ENCODE measurements at regions not wholly inside any gene's neighbourhood (a gene's known extent, or its start where the extent isn't known, plus 50 kb on each side); places are given as distances from the start of the nearest gene placed in this dataset.

DNA sequence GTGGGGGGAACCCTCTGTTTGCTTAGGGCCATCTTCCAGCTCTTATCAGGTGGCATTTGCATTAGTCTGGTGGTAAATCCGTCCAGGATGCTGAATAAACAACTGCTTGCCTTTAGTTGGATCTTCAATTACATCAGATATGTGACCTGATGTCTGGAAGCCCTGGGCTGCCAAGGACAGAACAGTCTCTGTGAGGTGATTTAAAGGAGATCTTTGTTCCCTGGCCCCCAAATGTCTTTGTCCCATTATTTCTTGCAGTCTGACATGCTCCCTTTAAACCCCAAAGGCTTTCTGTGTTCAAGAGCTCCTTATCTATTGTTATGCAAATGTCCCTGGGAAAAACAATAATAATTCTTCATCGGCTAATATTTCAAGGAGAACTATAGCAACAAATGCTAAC, 84.6 kb upstream of the SPTLC3 start:
- Mint-ChIP-seq H3K4me1 (peaks cover 20% of the 10 kb centered on the region), H3K27me3 (ENCODE audit: low read depth) (peaks cover 3% of the 10 kb centered on the region), H3K4me3 (no peak overlapping the region), H3K27ac (no peak overlapping the region), H3K36me3 (ENCODE audit: low read depth) (no peaks in the 10 kb centered on the region), H3K9me3 (peaks cover 2% of the 10 kb centered on the region)
- no peak for TF ChIP-seq CTCF (IDR thresholded peaks at IDR 0.05; ENCODE audit: unreplicated experiment in 3 of 3)

DNA sequence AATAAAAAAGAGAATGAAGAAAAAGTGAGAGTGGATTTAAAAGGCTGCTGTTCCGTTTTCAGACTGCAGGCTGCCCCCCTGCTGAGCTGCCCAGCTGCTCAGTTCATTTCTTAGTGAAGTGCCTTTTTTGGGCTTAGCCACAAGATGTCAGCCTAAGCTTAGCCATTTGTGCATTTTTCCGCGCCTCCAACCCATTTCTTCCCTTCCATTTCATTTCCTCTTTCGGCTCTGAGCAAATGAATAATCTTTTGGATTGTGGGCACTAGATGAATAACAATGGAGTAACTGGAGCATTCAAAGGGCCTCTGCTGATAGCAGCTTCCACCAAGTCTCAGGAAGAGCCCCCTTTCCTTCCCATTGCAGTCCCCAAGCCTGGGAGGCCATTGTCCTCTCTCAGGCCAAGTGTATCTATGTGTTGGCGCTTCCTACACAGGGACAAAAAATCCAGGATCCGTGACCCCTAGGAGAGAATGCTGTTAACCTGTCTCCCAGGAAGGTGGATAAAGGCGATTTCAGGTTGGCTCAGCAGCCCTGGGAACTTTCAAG, 83.5 kb upstream of the SPTLC3 start:
- Mint-ChIP-seq H3K27me3 (ENCODE audit: low read depth) (peaks cover 3% of the 10 kb centered on the region), H3K36me3 (ENCODE audit: low read depth) (no peaks in the 10 kb centered on the region), H3K9me3 (peaks cover 2% of the 10 kb centered on the region), H3K4me3 (peak overlapping the region in 2 of 3 experiments; percentile 1 to 8), H3K27ac (peak overlapping the region; percentile 38 to 72 (median 53)), H3K4me1 (peaks cover 20% of the 10 kb centered on the region)
- peak; percentile 95 to 98 (median 98) for TF ChIP-seq CTCF (IDR thresholded peaks at IDR 0.05; ENCODE audit: unreplicated experiment in 3 of 3)

- H3K4me3 Mint-ChIP-seq: no peak overlapping the region
- no peak for TF ChIP-seq CTCF (IDR thresholded peaks at IDR 0.05; ENCODE audit: unreplicated experiment in 3 of 3)
- H3K27ac Mint-ChIP-seq: peak overlapping the region; percentile 39 to 72 (median 50)
- H3K9me3 Mint-ChIP-seq: peaks cover 2% of the 10 kb centered on the region
- H3K27me3 Mint-ChIP-seq (ENCODE audit: low read depth): peaks cover 3% of the 10 kb centered on the region
- peaks cover 20% of the 10 kb centered on the region for H3K4me1 Mint-ChIP-seq
- H3K36me3 Mint-ChIP-seq (ENCODE audit: low read depth): no peaks in the 10 kb centered on the region
These were observed 82.6 kb upstream of the SPTLC3 start for GRCh38 chr20:12925863-12926793.

- H3K27me3 Mint-ChIP-seq (ENCODE audit: low read depth): peaks cover 3% of the 10 kb centered on the region
- H3K4me3 Mint-ChIP-seq: no peak overlapping the region
- H3K27ac Mint-ChIP-seq: no peak overlapping the region
- H3K36me3 Mint-ChIP-seq (ENCODE audit: low read depth): no peaks in the 10 kb centered on the region
- H3K9me3 Mint-ChIP-seq: peaks cover 2% of the 10 kb centered on the region
- peaks cover 20% of the 10 kb centered on the region for H3K4me1 Mint-ChIP-seq
- TF ChIP-seq CTCF (IDR thresholded peaks at IDR 0.05; ENCODE audit: unreplicated experiment in 3 of 3): no peak
These were observed 81.3 kb upstream of the SPTLC3 start for GRCh38 chr20:12927489-12927888.

- H3K27me3 Mint-ChIP-seq (ENCODE audit: low read depth): peaks cover 3% of the 10 kb centered on the region
- H3K27ac Mint-ChIP-seq: no peak overlapping the region
- no peak overlapping the region for H3K4me3 Mint-ChIP-seq
- H3K4me1 Mint-ChIP-seq: peaks cover 20% of the 10 kb centered on the region
- TF ChIP-seq CTCF (IDR thresholded peaks at IDR 0.05; ENCODE audit: unreplicated experiment in 3 of 3): no peak
- H3K36me3 Mint-ChIP-seq (ENCODE audit: low read depth): no peaks in the 10 kb centered on the region
- no peaks in the 10 kb centered on the region for H3K9me3 Mint-ChIP-seq
These were observed 80.4 kb upstream of the SPTLC3 start for GRCh38 chr20:12928358-12928754.

All from nephron (organoid).